OCI-LY3 (cell line): ENCODE measurements at regions not wholly inside any gene's neighbourhood (a gene's known extent, or its start where the extent isn't known, plus 50 kb on each side); places are given as distances from the start of the nearest gene placed in this dataset.

Experiments used
- CTCF ChIP-seq: fragments of 200-600, 300-600 bp; sonication (generic); IDR thresholded peaks from 2 replicates; pipeline ENCODE4 v1.5.1; 2014; ENCODE audit warnings: antibody characterized with exemption, low read length, low read depth
- EZH2phosphoT487 ChIP-seq: fragments of 200-600 bp; shearing (Covaris generic); IDR thresholded peaks from 2 replicates; pipeline ENCODE4 v1.6.1; 2018; ENCODE audit warnings: antibody characterized with exemption, mixed run types, low read depth

DNA sequence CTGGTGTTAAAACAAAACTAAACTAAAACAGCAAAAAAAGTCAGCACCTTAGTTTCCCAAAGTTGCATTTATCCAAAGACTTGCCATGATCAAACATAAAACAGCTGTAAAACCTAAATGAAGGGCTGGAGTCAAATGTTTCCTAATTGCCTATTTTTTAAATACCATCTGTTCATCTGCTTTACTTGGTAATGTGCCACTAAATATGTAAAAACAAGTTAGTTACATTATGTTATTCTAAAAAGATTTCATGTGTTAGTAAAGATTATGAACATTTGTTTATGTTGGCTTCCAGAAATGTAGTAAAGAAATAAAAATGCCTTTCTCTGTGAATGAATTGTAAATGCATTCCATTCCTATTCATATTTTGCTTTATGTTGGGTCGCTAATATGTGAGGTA, 977.8 kb downstream of the FSTL5 start:
- no peak for TF ChIP-seq CTCF
- no peak for TF ChIP-seq EZH2phosphoT487
